ENCODE measurements at regions not wholly inside any gene's neighbourhood (a gene's known extent, or its start where the extent isn't known, plus 50 kb on each side); places are given as distances from the start of the nearest gene placed in this dataset.

DNA sequence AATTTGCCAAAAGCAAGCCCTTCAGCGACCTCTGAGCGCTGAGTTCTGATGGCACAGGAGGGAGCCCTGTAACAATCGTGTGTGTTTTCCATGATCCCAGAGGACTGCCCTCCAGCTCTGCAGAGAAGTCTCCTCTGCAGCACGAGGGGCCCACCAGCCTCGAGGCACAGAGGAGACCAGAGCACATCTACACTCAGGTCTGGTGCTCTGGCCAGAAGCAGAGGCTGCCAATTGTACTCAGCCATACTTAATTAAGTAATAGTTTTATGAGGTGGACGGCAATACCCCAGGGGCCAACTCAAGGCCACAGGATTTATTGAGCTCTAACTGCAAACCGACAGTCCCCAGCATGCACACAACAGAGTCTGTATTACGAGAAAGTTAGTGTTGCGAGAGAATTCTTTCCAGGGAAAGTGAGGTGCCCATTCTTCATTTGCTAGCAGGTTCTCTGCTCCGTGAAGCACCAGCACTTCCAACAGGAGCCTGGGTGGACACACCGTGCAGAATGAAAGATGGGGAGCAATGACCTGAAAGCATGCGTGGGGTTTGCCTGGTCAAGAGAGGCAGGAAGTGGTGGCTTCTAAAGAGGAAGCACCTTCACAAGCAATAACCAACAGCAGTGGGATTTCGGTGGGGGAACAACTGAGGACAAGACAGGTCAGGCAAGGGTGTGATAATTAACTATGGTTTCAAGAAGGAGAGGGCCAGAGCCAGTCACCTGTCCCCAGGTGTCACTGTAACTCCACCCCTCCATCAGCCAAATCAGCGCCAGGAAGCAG, 92.8 kb upstream of the FOXC1 start:
- no peaks in the 10 kb centered on the region for H3K27me3 ChIP-seq (replicated peaks)
- H3K36me3 ChIP-seq (replicated peaks): no peaks in the 10 kb centered on the region
- no peak for DNase-seq
- TF ChIP-seq, protein P1, sequence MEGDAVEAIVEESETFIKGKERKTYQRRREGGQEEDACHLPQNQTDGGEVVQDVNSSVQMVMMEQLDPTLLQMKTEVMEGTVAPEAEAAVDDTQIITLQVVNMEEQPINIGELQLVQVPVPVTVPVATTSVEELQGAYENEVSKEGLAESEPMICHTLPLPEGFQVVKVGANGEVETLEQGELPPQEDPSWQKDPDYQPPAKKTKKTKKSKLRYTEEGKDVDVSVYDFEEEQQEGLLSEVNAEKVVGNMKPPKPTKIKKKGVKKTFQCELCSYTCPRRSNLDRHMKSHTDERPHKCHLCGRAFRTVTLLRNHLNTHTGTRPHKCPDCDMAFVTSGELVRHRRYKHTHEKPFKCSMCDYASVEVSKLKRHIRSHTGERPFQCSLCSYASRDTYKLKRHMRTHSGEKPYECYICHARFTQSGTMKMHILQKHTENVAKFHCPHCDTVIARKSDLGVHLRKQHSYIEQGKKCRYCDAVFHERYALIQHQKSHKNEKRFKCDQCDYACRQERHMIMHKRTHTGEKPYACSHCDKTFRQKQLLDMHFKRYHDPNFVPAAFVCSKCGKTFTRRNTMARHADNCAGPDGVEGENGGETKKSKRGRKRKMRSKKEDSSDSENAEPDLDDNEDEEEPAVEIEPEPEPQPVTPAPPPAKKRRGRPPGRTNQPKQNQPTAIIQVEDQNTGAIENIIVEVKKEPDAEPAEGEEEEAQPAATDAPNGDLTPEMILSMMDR (IDR thresholded peaks at IDR 0.05; ENCODE audit: low read depth, low read length, missing control alignments): no peak
- in situ Hi-C loops (cut with HindIII; ENCODE audit: low pct_ligation_motif_present, low sequenced_read_pairs): no loop called here
- H3K4me3 ChIP-seq (ENCODE audit: low read depth, low read length): no peak overlapping the region
- no peak overlapping the region for H3K27ac ChIP-seq

DNA sequence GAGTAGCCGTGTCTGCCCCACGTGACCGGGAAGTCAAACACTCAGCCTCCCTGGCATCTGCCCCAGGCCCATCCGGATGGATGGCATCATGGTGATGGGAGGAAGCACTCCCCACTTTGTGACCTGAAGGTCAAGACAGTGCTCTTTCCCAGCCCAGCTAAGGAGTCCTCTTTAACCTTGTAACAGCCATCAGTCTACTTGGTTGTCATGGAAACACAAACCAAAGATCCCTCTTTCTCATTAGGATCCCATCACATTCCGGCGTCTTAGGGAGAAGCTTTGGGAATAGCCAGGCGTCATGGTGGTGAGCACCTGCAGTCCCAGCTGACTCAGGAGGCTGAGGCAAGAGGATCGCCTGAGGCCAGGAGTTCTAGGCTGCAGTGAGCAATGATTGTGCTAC, 90.9 kb upstream of the FOXC1 start:
- DNase-seq: no peak
- TF ChIP-seq, protein P1 (IDR thresholded peaks at IDR 0.05; ENCODE audit: low read depth, low read length, missing control alignments): no peak
- peaks cover 2% of the 10 kb centered on the region for H3K27me3 ChIP-seq (replicated peaks)
- H3K36me3 ChIP-seq (replicated peaks): no peaks in the 10 kb centered on the region
- H3K4me3 ChIP-seq (ENCODE audit: low read depth, low read length): no peak overlapping the region
- in situ Hi-C loops (cut with HindIII; ENCODE audit: low pct_ligation_motif_present, low sequenced_read_pairs): no loop called here
- H3K27ac ChIP-seq: no peak overlapping the region

DNA sequence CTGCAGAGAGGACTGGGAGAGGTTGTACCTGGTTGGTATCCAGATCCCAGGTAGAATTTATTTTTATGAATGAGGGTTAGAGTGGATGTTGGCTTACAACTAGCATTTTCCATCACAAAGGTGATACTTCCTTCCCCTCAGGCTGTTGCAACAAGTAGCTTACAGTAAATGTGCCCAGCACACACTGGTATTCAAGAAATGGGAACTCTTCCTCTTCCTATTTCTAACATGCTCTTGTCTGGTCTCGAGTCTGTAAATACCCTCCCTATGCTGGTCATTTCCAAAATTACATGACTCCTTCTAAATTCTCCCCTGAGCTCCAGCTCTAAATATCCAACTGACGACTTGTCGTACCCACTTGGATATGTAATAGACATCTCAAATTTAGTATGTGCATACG, 90.1 kb upstream of the FOXC1 start:
- peaks cover 2% of the 10 kb centered on the region for H3K27me3 ChIP-seq (replicated peaks)
- H3K4me3 ChIP-seq (ENCODE audit: low read depth, low read length): no peak overlapping the region
- no peaks in the 10 kb centered on the region for H3K36me3 ChIP-seq (replicated peaks)
- DNase-seq: no peak
- TF ChIP-seq, protein P1 (IDR thresholded peaks at IDR 0.05; ENCODE audit: low read depth, low read length, missing control alignments): no peak
- in situ Hi-C loops (cut with HindIII; ENCODE audit: low pct_ligation_motif_present, low sequenced_read_pairs): no loop called here
- no peak overlapping the region for H3K27ac ChIP-seq

DNA sequence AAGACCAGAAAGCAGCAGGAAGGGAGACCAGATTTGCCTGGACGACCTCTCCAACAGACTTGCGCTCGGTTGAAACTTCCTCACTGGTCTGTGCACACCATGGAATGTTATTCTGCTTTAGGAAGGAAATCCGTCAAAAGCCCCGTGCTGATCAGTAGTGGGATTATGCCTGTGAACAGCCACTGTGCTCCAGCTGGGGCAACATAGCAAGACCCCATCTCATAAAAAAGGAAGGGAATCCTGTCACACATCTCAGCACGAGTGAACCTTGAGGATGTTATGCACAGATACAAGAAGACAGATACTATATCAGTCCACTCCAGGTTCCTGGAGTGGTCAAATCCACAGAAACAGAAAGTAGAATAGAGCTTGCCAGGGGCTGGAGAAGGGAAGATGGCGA, 86.9 kb upstream of the FOXC1 start:
- Histone ChIP-seq H3K4me3 (ENCODE audit: low read depth, low read length) (no peak overlapping the region), H3K27ac (no peak overlapping the region), H3K27me3 (replicated peaks) (peaks cover 2% of the 10 kb centered on the region), H3K36me3 (replicated peaks) (no peaks in the 10 kb centered on the region)
- no peak for DNase-seq
- in situ Hi-C loops (cut with HindIII; ENCODE audit: low pct_ligation_motif_present, low sequenced_read_pairs): no loop called here
- TF ChIP-seq, protein P1 (IDR thresholded peaks at IDR 0.05; ENCODE audit: low read depth, low read length, missing control alignments): no peak

DNA sequence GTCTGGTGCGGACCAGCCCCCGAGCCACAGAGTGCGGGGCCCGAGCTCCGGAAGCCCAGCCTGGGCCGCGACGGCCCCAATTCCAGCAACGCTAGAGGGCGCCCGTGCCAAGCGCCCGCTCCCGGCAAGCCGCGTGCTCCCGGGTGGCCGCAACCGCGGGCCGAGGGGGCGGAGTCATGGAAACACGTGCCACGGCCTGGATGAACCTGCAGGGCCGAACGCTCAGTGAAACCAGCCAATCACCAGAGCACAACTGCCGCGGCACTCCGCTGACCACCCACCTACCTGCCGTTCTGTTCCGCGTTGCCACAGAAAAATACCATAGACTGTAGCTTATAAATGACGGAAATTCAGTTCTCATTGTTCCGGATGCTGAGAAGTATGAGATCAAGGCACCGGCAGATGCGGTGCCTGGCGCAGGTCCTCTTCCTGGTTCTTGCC, 85.7 kb upstream of the FOXC1 start:
- TF ChIP-seq, protein P1 (IDR thresholded peaks at IDR 0.05; ENCODE audit: low read depth, low read length, missing control alignments): peak; percentile 58
- H3K36me3 ChIP-seq (replicated peaks): no peaks in the 10 kb centered on the region
- H3K27me3 ChIP-seq (replicated peaks): peaks cover 2% of the 10 kb centered on the region
- in situ Hi-C loops (cut with HindIII; ENCODE audit: low pct_ligation_motif_present, low sequenced_read_pairs): no loop called here
- H3K27ac ChIP-seq: no peak overlapping the region
- DNase-seq: peak; percentile 32
- H3K4me3 ChIP-seq (ENCODE audit: low read depth, low read length): no peak overlapping the region

All from brain microvascular endothelial cell (primary cell).